NCI-H2227 (cell line): ENCODE measurements at regions not wholly inside any gene's neighbourhood (a gene's known extent, or its start where the extent isn't known, plus 50 kb on each side); places are given as distances from the start of the nearest gene placed in this dataset.

Source experiments
- DNase-seq: peaks from one replicate; lab custom pipeline; 2025; ENCODE audit not compliant: unreplicated experiment; lab: John Stamatoyannopoulos, UW

DNA sequence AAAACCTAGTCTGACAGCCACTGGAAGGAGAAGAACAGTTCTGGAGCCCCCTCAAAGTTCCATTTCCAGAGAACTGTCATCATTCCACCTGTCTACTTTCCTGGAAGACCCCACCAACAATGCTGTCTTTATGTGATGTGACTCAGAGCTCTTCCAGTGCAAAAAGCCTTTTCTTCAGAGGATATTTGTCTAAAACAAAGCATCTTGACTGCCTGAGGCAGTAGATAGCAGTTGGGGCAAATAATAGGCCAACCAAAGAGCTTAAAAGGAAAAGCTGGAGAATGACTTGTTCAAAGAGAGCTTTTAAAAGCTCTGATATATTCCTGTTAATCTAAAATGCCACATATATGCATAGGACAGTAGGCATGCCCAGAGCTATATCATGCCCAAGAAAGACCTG, 62.6 kb downstream of the MIS18A start:
- no peak for DNase-seq

DNA sequence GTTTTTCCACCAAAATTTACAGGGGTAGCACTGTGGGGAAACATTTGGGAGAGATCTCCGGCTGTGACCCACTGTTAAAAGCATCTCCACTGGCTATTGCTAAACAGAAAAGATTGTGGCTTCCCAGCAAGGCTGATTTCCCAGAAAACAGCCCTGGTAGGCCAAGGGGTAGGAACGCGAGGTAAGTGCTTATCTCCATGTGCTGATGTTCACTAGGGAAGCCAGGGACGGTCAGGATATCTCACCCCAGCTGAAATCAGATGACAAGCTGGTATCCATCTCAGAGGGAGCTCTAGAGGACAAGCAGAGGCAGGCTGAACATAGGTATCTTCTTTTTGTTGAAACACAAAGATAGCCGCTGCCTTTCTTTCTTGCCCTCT, 63.6 kb downstream of the MIS18A start:
- DNase-seq, result no peak

DNA sequence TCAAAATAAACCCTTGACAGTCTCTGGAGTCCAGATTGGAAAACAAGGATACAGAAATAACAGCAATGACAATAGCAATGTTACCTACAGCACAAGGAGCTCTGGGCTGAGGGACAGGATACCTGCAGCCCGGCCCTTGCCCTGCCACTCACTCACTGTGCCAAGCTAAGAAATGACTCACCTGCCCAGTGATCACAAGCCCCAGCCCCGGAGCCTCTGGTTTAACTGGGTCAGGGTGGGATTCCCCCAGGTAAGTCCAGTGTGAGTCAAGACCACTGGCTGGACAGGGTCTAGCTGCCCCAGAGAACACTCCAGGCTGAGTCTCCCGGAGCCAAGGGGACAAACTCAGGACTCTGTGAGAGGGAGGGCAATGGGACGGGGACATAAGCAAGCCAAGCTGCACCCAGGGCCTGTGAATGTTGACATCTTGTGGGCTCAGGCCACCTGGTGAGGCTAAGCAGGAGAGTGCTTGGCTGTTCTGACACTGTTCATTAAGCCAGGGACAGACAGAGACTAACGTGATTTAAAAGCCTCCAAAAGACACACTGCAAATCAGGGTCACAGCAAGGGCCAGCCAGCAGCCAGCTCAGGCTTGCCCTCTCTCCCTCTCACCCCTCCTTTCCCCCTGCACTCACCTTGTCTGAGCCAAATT, 64.1 kb downstream of the MIS18A start:
- no peak for DNase-seq

DNA sequence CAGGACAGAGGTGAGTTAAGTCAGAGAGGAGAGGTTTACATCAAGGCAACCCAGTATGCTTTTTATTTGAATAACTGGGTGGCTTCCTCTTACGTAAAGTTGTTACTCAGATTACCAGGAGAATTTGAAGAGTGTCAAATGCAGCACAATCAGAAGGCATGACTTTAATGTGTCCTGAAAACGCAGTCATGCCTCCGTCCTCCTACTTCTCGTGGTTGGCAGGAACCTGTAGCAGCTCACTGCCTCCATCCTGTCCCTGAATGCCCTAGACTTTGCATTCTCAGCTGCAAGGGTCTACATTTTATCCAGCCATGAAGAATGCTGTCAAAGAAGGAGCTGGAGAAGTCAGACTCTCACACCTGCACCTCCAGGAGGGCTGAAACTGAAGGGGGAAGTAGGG, 66.7 kb downstream of the MIS18A start:
- DNase-seq, result no peak

DNA sequence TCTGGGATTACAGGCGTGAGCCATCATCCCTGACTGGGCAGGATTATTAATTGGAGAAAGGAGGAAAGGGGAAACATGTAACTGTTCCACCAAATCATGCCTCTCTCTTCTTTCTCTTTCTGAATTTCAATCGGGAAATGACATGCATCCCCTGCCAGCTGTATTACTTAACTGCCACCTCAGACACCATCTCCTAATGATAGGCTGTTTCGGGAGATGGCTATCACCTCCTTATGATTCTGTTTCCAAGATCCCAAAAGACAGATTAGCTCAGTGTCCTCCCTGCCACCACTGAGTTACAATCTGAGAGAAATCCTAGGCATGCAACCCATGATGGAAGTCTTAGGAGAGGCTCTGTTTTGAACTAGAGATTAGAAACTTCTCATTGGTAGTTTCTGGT, 67.5 kb downstream of the MIS18A start:
- no peak for DNase-seq

DNA sequence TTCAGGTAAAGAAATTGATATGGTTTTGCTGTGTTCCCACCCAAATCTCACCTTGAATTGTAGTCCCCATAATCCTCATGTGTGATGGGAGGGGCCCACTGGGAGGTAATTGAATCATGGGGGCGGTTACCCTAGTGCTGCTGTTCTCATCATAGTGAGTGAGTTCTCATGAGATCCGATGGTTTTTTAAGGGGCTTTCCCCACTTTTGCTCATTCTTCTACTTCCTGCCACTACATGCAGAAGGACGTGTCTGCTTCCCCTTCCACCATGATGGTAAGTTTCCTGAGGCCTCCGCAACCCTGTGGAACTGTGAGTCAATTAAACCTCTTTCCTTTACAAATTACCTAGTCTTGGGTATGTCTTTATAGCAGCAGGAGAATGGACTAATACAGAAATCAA, 69.3 kb downstream of the MIS18A start:
- no peak for DNase-seq

DNA sequence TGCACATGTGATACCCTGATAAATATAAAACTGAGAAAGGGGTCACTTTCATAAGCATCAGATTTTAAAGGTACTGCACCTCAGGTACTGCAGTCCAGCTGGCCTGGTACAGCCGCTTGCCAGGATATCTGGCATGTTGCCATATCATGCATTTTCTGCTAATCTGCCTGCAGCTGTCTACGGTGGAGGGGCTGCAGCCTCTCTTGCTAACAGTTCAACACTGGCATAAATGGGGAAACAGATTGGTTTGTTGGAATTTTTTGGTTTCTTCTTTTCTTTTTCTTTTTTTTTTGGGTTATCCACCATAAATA, 71.5 kb downstream of the MIS18A start:
- DNase-seq, result peak; percentile 66

DNA sequence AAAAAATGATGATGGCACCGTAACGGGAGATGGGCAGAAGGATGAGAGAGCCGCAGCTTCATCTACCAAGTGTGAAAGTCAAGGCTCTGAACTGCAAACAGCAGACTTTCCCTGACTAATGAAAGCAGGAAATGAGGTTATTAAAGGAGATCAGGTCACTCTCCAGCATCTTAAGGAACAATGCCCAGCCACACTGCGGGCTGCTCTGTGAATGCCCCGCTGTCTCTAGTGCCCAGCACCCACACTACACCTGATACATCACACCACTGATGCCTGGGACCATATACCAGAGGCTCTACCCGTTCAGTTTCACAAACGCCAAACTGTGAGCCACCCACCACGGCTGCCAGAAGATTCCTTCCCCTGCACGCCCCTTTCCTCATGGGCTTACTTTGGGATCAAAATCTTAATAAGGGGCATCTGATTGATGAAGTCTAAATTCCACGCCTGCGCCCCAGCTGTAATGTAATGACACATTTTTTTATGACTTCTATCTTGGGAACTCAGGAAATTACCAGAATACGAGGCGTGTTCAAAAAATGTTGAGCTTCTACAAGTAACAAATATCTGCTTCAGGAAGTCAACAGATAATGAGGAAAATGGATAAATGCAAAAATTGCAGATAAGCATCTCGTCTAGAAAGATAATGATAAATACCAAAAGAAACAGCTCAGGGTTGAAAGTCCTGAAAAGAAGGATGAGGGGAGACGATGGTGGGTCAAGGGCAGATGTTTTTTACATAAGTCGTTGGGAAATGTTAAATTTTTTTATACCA, 72.0 kb downstream of the MIS18A start:
- no peak for DNase-seq

DNA sequence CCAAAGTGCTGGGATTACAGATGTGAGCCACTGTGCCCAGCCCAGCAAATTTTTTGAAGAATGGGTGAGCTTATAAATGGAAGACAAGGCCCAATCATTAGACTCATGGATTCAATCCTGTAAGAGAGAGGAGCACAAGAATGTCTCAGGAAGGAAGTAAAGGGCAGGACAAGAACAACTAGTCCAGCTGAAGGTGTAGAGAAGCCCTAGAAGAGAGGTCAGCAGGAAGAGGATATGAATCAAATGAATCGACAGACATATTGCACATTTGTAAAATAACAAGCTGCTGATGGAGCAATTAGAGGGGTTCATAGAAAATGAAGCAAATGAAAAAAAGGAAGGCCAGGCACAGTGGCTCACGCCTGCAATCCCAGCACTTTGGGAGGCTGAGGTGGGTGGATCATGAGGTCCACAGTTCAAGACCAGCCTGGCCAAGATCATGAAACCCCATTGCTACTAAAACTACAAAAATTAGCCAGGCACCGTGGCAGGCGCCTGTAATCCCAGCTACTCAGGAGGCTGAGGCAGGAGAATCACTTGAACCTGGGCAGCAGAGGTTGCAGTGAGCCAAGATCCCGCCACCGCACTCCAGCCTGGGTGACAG, 74.9 kb downstream of the MIS18A start:
- no peak for DNase-seq

DNA sequence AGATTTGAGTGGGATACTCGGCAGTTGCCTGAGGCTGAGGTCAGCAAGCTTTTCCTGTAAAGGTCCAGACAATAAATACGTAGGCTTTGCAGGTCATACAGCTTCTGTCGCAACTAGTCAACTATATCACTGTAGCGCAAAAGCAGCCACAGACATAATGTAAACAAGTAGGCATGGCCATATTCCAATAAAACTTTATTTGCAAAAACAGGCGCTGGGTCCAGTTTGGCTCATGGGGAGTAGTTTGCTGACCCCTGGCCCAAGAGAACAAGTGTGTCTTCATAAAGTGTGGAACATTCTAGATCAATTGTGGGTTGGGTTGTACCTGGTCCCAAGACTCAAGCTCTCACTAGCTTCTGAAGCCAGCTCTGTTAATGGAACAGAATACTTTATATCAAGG, 78.8 kb downstream of the MIS18A start:
- DNase-seq, result no peak

DNA sequence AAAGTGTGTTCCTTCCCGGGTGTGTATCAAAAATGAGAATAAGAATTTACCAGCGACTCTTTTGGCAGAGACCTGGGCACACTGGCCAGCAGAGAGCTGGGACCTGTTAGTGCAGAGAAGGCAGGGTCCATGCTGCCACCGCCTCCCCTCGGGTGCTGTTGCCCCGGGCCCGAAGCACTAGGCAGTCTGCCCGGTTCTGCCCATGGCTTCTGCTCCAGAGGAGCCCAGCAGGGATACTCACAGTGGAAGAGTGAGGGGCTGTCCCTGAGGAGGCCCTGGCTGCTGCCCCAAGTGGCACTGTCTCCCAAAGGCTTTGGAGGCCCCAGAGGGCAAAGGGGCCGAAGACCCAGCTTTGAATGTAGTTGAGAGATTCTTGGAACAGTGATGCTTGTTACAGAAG, 80.5 kb downstream of the MIS18A start:
- no peak for DNase-seq

DNA sequence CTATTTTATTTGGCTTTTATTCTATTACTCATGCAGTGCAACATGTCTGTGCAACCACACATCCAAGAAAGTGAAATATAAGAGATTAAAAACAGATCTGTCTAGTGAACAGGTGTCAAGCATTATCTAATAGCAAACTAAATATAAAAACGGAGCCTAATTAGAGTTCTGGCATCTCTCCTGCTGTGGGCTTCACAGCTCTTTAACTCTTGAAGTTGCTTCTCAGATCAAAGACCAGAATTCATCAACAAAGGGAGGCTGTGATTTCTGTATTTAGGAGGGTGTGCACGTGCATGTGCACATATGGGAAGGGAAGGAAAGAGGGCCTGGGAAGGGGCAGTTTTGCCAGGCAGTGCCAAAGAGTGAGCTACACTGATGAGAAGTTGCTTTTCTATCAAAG, 81.0 kb downstream of the MIS18A start:
- DNase-seq, result peak; percentile 60

DNA sequence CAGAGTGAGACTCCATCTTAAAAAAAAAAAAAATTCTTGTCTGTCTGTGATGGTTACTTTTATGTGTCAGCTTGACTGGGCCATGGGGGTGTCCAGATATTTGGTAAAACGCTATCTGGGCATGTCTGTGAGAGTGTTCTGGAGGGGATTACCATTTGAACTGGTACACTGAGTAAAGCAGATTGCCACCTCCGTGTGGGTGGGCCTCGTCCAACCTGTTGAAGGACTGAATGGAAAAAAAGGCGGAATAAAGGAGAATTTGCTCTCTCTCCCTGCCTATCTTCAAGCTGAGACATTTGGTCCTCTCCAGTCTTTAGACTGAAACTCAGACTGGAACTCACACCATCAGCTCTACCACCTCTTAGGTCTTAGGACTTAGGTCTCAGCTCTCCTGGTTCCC, 82.8 kb downstream of the MIS18A start:
- no peak for DNase-seq

DNA sequence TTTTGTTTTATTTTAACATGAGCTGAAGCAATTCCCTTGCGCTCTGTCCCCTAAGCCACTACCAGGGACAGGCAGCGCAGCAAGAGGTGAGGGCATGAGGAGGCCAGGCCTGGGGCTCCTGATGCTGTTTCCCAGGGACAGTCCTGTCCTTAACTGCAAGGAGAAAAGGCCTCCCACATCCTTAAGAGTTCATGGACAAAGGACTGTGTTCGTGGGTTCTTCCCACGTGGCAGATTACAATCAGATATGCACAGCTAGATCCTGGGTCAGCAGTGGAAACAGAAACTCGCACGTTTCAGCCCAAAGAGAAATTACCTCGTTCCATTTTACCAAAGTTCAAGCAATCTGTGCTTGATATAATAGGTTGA, 85.8 kb downstream of the MIS18A start:
- DNase-seq, result no peak

DNA sequence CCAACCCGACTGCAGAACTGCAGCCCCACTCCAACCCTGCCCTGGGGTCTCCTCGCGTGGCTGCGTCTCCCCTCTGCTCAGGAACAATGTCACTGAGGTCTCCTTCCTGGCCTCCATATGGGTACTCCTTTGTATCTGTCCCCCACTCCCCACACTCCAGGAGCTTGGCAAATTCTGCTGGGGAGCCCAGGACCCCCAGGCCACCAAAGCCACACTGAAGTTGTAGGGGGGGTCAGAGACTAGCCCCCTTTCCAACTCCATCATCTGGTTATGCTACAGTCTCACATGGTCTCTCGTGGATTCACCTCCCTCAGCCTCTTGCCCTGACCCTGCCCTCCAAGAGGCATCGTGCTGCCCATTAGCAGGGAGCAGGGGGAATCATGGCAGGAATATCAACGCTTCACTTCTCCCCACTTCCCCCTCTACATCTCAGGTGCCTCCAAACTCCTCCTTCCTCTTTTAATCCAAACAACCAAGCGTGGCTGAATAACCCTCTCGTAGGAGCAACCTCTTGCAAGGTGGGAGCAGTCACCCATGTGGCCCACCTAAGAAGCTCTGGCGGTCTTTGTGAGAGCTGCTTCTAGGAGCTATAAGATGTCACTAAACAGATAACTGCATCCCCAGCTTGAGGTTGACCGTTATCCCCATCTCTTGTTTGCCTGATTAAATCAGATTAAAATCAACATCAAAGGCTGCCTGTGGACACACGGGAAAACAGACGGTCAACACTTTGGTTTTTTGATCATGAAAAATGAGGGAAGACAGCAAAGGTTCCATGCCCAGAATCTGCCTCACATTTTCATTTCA, 86.4 kb downstream of the MIS18A start:
- DNase-seq, result no peak

DNA sequence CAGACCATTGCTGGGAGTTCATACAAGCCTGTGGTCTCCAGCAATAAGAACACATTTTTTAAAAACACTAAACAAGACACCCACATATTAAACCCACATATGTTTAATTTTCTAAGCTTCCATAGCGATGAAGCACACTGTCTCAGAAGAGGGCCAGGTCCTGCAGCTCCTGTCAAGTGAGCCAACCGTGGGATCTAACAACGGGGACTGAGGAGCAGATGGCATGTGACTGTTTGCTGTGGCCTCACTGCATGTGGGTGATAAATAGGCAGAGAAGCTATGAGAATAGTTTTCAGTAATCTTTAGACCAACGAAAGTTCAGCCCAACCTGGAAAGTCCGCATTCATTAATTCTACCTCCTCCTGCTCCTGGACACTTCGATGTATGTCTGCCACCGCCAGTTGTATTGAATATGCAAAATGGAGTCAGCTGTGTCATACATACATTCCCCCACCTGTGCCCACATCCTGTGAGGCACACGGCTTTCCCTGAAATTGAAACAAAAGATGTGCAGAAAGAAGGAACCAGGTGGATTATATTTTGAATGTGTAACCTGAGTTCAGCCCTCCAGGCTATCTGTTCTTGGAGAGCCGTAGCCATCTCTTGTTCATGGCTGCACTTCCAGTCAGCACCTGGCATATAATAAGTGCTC, 88.2 kb downstream of the MIS18A start:
- DNase-seq, result no peak

DNA sequence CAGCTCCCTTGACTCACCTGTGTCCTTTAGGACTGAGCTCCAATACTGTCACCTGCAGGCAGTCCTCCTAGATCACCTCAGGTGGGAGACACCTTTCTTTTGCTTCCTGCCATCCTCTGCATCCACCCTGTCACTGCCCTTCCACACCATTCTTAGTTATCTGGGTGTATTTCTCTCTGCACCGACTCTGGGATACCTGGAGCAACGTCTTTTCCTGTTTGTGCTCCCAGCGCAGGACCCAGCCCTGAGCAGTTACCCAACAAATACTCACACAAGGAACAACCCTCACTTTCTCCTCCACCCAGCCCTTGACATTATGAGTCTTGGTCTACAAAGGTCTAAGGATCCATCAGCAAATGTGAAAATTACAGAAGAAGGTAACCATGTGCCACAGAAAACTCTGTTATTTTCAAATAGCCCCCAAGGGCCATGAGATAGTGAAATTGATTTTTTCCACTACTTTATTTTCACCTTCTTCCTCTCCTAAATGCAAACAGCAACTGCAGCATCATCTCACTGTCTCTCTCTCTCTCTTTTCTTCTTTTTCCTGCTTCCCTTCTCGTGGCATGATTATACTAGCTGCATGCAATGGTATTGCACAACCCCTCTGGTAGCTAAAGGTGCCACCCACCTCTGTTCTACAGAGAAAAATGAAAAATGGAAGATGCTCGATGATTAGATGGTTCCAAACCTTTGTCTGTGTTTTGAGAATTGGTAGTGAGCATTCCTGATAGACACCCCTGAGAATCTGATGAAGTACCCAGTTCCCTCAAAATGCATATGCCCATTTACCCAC, 89.0 kb downstream of the MIS18A start:
- DNase-seq, result no peak

DNA sequence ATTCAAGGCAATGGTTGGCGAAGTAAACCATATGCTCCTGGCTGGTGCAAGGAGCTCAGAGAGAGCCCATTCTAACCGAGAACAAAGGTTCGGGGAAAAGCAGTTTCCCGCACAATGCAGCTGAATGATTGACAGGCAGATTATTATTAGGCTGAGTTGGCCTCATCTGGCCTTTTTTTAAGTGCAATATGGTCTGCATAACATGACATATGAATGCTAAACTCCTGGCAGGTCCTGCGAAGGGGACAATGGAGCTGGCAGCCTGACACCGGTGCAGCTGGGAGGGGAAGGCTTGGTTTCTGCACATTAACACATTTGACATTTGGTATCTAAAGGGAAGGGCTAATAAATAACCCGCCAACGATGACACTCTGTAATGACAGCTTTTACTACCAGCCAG, 92.0 kb downstream of the MIS18A start:
- DNase-seq, result peak; percentile 89

DNA sequence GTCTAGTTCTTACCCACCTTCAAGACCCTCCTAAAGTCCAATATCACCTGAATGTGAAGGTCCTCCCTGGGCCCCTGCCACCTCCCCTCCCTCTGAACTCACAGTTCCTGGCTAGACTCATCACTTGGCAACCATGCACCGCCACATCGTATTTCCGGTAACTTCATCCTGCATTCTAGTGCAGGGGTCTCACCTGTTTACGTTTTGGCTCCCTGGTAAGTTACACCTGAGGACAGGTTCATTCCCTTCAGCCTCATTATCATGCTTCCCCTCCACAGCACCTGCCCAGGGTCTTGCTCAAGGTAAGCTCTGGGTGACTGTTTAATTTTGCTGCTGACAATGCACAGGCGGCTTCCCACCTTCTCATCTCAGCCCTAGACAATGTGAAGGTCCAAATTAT, 93.1 kb downstream of the MIS18A start:
- DNase-seq, result no peak

DNA sequence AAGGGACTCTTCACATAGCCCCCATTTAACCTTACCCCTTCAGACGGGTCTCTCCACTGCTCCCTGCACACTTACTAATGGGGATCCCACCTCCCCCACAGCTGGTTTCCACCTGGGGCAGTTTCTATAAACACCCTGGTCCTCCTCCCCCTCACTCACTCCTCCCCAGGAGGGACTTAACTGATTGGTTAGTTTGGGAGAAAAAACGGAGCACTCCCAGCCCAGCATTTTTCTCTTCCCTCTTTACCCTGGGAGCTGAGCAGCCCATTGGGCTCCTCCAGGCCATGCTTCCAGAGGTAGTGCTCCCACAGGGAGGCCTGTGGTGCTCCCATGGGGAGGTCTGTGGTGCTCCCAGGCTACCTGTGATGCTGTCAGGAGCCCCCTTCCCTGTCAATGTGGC, 93.7 kb downstream of the MIS18A start:
- no peak for DNase-seq

DNA sequence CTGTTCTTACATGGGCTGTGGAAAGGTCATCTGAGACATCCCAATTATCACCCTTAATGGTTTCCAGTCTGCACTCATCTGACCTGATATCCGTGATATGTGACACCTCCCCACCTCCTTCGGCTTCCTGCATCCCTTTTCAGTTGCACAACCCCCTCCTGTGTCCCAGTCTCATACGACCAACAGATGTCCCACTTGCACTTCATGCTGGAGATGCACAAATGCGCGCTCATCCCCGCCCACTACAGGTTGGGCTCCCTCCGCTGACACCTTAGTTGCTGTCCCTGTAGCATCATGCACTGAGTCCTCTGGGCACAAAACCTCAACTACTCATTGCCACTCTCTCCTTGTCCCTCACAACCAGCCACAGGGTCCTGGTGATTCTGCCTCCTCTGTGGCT, 94.4 kb downstream of the MIS18A start:
- peak; percentile 23 for DNase-seq
